ENCODE measurements at regions not wholly inside any gene's neighbourhood (a gene's known extent, or its start where the extent isn't known, plus 50 kb on each side); places are given as distances from the start of the nearest gene placed in this dataset.

GRCh38 chr1:11383553-11384169 is 95.3 kb upstream of the DISP3 start:
- no peak overlapping the region for H3K9ac ChIP-seq (ENCODE audit: low read length)
- H3K27me3 ChIP-seq (replicated peaks in 1 of 4; ENCODE audit: control extremely low read depth in 1 of 4, control insufficient read depth in 3 of 4, insufficient read depth in 4 of 4, low read length in 3 of 4) = no peaks in the 10 kb centered on the region
- H2AFZ ChIP-seq (ENCODE audit: insufficient read depth, low read depth, low read length, poor library complexity, severe bottlenecking) = no peak overlapping the region
- Mint-ChIP-seq H3K4me1 (no peaks in the 10 kb centered on the region), H3K27ac (no peak overlapping the region), H3K4me3 (no peak overlapping the region), H3K9me3 (ENCODE audit: insufficient read depth) (peaks cover 3% of the 10 kb centered on the region), H3K27me3 (peaks cover 14% of the 10 kb centered on the region)
- ChIA-PET POLR2A (no interaction called here), CTCF (no interaction called here)
- WGBS (ENCODE audit: insufficient coverage) = 17% methylated on average over 3 of the region's 10 CpGs
- no peaks in the 10 kb centered on the region for H3K36me3 ChIP-seq (replicated peaks in 1 of 2; ENCODE audit: control extremely low read depth in 1 of 2, control insufficient read depth in 1 of 2, extremely low read depth in 1 of 2, insufficient read depth in 2 of 2, low read length in 1 of 2)
- no peaks in the 10 kb centered on the region for H3K9me3 ChIP-seq (ENCODE audit: control extremely low read depth in 1 of 3, control insufficient read depth in 2 of 3, insufficient read depth in 1 of 3, low read length in 2 of 3)
- H3K4me1 ChIP-seq (ENCODE audit: control insufficient read depth in 2 of 2, insufficient read depth in 2 of 2, low read length in 2 of 2) = no peaks in the 10 kb centered on the region
- intact Hi-C loops (cut with micrococcal nuclease) = no loop called here
- H3K4me3 ChIP-seq (ENCODE audit: control extremely low read depth in 1 of 5, extremely low read depth in 1 of 5, insufficient read depth in 1 of 5, low read depth in 2 of 5, low read length in 4 of 5) = no peak overlapping the region
- H3K4me2 ChIP-seq (replicated peaks; ENCODE audit: low read depth, low read length, poor library complexity, severe bottlenecking) = no peak overlapping the region
- no peak overlapping the region for H3K27ac ChIP-seq (ENCODE audit: low read length in 2 of 2)
- no peak for DNase-seq
- ATAC-seq (ENCODE audit: low read depth) = no peak
- H3K79me2 ChIP-seq (ENCODE audit: control insufficient read depth, insufficient read depth, low read length) = no peaks in the 10 kb centered on the region
- no peak for TF ChIP-seq CTCF (IDR thresholded peaks at IDR 0.05)
- no peak for TF ChIP-seq EZH2 (IDR thresholded peaks at IDR 0.05; ENCODE audit: borderline replicate concordance, insufficient read depth, low read depth, low read length, poor library complexity, severe bottlenecking)
- H4K20me1 ChIP-seq (ENCODE audit: control insufficient read depth, insufficient read depth, low read length, poor library complexity, severe bottlenecking) = no peaks in the 10 kb centered on the region

GRCh38 chr1:11384170-11384554 is 94.8 kb upstream of the DISP3 start:
- H3K27ac ChIP-seq (ENCODE audit: low read length in 2 of 2) = no peak overlapping the region
- no peaks in the 10 kb centered on the region for H3K9me3 ChIP-seq (ENCODE audit: control extremely low read depth in 1 of 3, control insufficient read depth in 2 of 3, insufficient read depth in 1 of 3, low read length in 2 of 3)
- no peaks in the 10 kb centered on the region for H3K27me3 ChIP-seq (replicated peaks in 1 of 4; ENCODE audit: control extremely low read depth in 1 of 4, control insufficient read depth in 3 of 4, insufficient read depth in 4 of 4, low read length in 3 of 4)
- no peak overlapping the region for H3K27ac Mint-ChIP-seq
- peaks cover 14% of the 10 kb centered on the region for H3K27me3 Mint-ChIP-seq
- no peak overlapping the region for H3K9ac ChIP-seq (ENCODE audit: low read length)
- no peak overlapping the region for H2AFZ ChIP-seq (ENCODE audit: insufficient read depth, low read depth, low read length, poor library complexity, severe bottlenecking)
- H3K4me3 ChIP-seq (ENCODE audit: control extremely low read depth in 1 of 5, extremely low read depth in 1 of 5, insufficient read depth in 1 of 5, low read depth in 2 of 5, low read length in 4 of 5) = no peak overlapping the region
- H4K20me1 ChIP-seq (ENCODE audit: control insufficient read depth, insufficient read depth, low read length, poor library complexity, severe bottlenecking) = no peaks in the 10 kb centered on the region
- H3K4me1 Mint-ChIP-seq = no peaks in the 10 kb centered on the region
- intact Hi-C loops (cut with micrococcal nuclease) = no loop called here
- H3K4me2 ChIP-seq (replicated peaks; ENCODE audit: low read depth, low read length, poor library complexity, severe bottlenecking) = no peak overlapping the region
- peaks cover 3% of the 10 kb centered on the region for H3K9me3 Mint-ChIP-seq (ENCODE audit: insufficient read depth)
- no peaks in the 10 kb centered on the region for H3K36me3 ChIP-seq (replicated peaks in 1 of 2; ENCODE audit: control extremely low read depth in 1 of 2, control insufficient read depth in 1 of 2, extremely low read depth in 1 of 2, insufficient read depth in 2 of 2, low read length in 1 of 2)
- H3K4me1 ChIP-seq (ENCODE audit: control insufficient read depth in 2 of 2, insufficient read depth in 2 of 2, low read length in 2 of 2) = no peaks in the 10 kb centered on the region
- WGBS (ENCODE audit: insufficient coverage) = 20% methylated on average over 2 of the region's 6 CpGs
- POLR2A ChIA-PET = no interaction called here
- TF ChIP-seq EZH2 (IDR thresholded peaks at IDR 0.05; ENCODE audit: borderline replicate concordance, insufficient read depth, low read depth, low read length, poor library complexity, severe bottlenecking) (no peak), CTCF (IDR thresholded peaks at IDR 0.05) (no peak)
- no peaks in the 10 kb centered on the region for H3K79me2 ChIP-seq (ENCODE audit: control insufficient read depth, insufficient read depth, low read length)
- H3K4me3 Mint-ChIP-seq = no peak overlapping the region
- CTCF ChIA-PET = no interaction called here
- DNase-seq (no peak), ATAC-seq (ENCODE audit: low read depth) (no peak)
